H1 (cell line): ENCODE measurements at regions not wholly inside any gene's neighbourhood (a gene's known extent, or its start where the extent isn't known, plus 50 kb on each side); places are given as distances from the start of the nearest gene placed in this dataset.

Experiments
- ASH2L ChIP-seq: fragments of 200-600, 300-600 bp; sonication (generic); IDR thresholded peaks from one replicate; pipeline ENCODE4 v1.7.1; 2017; ENCODE audit warnings: low read length
- CTCF ChIP-seq, 3 experiments: IDR thresholded peaks; 1 replicate in 2 of 3; 2 replicates in 1 of 3; pipeline versions ENCODE4 v1.5.1 to v1.6.1; 2011; ENCODE audit warnings: low read length in 3 of 3, mild to moderate bottlenecking in 3 of 3, inconsistent platforms in 2 of 3, low read depth in 1 of 3, moderate library complexity in 1 of 3; ENCODE audit not compliant: insufficient read depth in 1 of 3; ENCODE audit errors: control extremely low read depth in 1 of 3
- EP300 ChIP-seq, 2 experiments: IDR thresholded peaks; 1 replicate in 1 of 2; 2 replicates in 1 of 2; pipeline ENCODE4 v1.6.1; 2011 to 2012; ENCODE audit warnings: low read depth in 2 of 2, low read length in 2 of 2, mild to moderate bottlenecking in 2 of 2, borderline replicate concordance in 1 of 2, inconsistent platforms in 1 of 2, moderate library complexity in 1 of 2
- EZH2 ChIP-seq: fragments of 200-600 bp; sonication (generic); IDR thresholded peaks from 2 replicates; pipeline ENCODE4 v1.7.1; 2012; ENCODE audit warnings: low read depth, mild to moderate bottlenecking, moderate library complexity, low read length, inconsistent platforms; ENCODE audit not compliant: severe bottlenecking
- GTF2F1 ChIP-seq: IDR thresholded peaks from 2 replicates; pipeline ENCODE4 v1.6.1; 2012; ENCODE audit warnings: low read depth, low read length, improper control_type of control experiment, borderline replicate concordance
- POLR2A ChIP-seq, 2 experiments: IDR thresholded peaks; 1 replicate in 1 of 2; 2 replicates in 1 of 2; pipeline ENCODE4 v1.6.1; 2011; ENCODE audit warnings: low read depth in 2 of 2, low read length in 2 of 2, mild to moderate bottlenecking in 2 of 2; ENCODE audit errors: control extremely low read depth in 1 of 2
- POLR2AphosphoS5 ChIP-seq: IDR thresholded peaks from 2 replicates; pipeline ENCODE4 v1.6.1; 2011; ENCODE audit warnings: low read depth, low read length
- SIN3A ChIP-seq, 2 experiments: IDR thresholded peaks in 1 of 2; conservative IDR thresholded peaks in 1 of 2; 2 replicates each; pipeline ENCODE4 v1.6.1; 2011 to 2012; ENCODE audit warnings: low read length in 2 of 2, improper control_type of control experiment in 1 of 2, low read depth in 1 of 2, mild to moderate bottlenecking in 1 of 2
- SP2 ChIP-seq: IDR thresholded peaks from 2 replicates; pipeline ENCODE4 v1.6.1; 2012; ENCODE audit warnings: mild to moderate bottlenecking, low read length, inconsistent platforms
- SUZ12 ChIP-seq: fragments of 200-600 bp; sonication (generic); IDR thresholded peaks from 2 replicates; pipeline ENCODE4 v1.6.1; 2012; ENCODE audit warnings: mild to moderate bottlenecking, inconsistent platforms, low read length, moderate library complexity, mixed read lengths
- TAF1 ChIP-seq: IDR thresholded peaks from 2 replicates; pipeline ENCODE4 v1.6.1; 2011; ENCODE audit warnings: mild to moderate bottlenecking, low read depth, low read length
- TCF12 ChIP-seq: IDR thresholded peaks from 2 replicates; pipeline ENCODE4 v1.6.1; 2011; ENCODE audit warnings: low read depth, mild to moderate bottlenecking, low read length
- TEAD4 ChIP-seq: IDR thresholded peaks from 2 replicates; pipeline ENCODE4 v1.6.1; 2012; ENCODE audit warnings: low read depth, low read length, inconsistent platforms, mixed read lengths
- ZNF274 ChIP-seq: IDR thresholded peaks from 2 replicates; pipeline ENCODE4 v1.7.0; 2012; ENCODE audit warnings: low read length, borderline replicate concordance; ENCODE audit errors: extremely low read depth

- TF ChIP-seq CTCF (IDR thresholded peaks at IDR 0.05; ENCODE audit: control extremely low read depth in 1 of 3, insufficient read depth in 1 of 3, low read depth in 1 of 3, low read length in 3 of 3) (no peak), TAF1 (no peak), POLR2AphosphoS5 (no peak), TCF12 (no peak), ZNF274 (no peak), SP2 (no peak), ASH2L (no peak), SIN3A (conservative IDR thresholded peaks at IDR 0.05 in 1 of 2, IDR thresholded peaks at IDR 0.05 in 1 of 2; ENCODE audit: low read depth in 1 of 2, low read length in 2 of 2) (no peak), POLR2A (IDR thresholded peaks at IDR 0.05; ENCODE audit: control extremely low read depth in 1 of 2, low read depth in 2 of 2, low read length in 2 of 2) (no peak), EP300 (IDR thresholded peaks at IDR 0.05; ENCODE audit: borderline replicate concordance in 1 of 2, low read depth in 2 of 2, low read length in 2 of 2) (no peak), TEAD4 (no peak), SUZ12 (no peak), EZH2 (no peak), GTF2F1 (no peak)
These were observed 555.8 kb downstream of the GALC start for GRCh38 chr14:87437158-87437557.
